Neural progenitor cell (in vitro differentiated cells): ENCODE measurements at regions not wholly inside any gene's neighbourhood (a gene's known extent, or its start where the extent isn't known, plus 50 kb on each side); places are given as distances from the start of the nearest gene placed in this dataset.

Experiments
- DNase-seq: peaks from one replicate; pipeline ENCODE4 v3.0.0-alpha.2; 2016; ENCODE audit warnings: low spot score
- H2AFZ ChIP-seq: fragments of 200-600 bp; sonication (generic); replicated peaks from 2 replicates; pipeline ENCODE4 v1.6.1; 2016; ENCODE audit warnings: antibody characterized with exemption
- H3F3A ChIP-seq: fragments of 200-600 bp; sonication (generic); 2 replicates; pipeline ENCODE4 v1.6.1; 2016; ENCODE audit warnings: antibody characterized with exemption, low read depth
- H3K27ac ChIP-seq: fragments of 200-600 bp; sonication (generic); 2 replicates; pipeline ENCODE4 v1.5.1; 2016; ENCODE audit warnings: mild to moderate bottlenecking
- H3K27me3 ChIP-seq: fragments of 200-600 bp; sonication (generic); 2 replicates; pipeline ENCODE4 v1.6.1; 2016; ENCODE audit warnings: mild to moderate bottlenecking, moderate library complexity
- H3K36me3 ChIP-seq: fragments of 200-600 bp; sonication (generic); 2 replicates; pipeline ENCODE4 v1.5.1; 2016
- H3K4me1 ChIP-seq: fragments of 200-600 bp; sonication (generic); 2 replicates; pipeline ENCODE4 v1.6.1; 2016; ENCODE audit warnings: mixed run types
- H3K4me2 ChIP-seq: fragments of 200-600 bp; sonication (generic); 2 replicates; pipeline ENCODE4 v1.6.1; 2016
- H3K4me3 ChIP-seq: fragments of 200-600 bp; sonication (generic); 2 replicates; pipeline ENCODE4 v1.5.1; 2016
- H3K79me2 ChIP-seq: fragments of 200-600 bp; sonication (generic); 2 replicates; pipeline ENCODE4 v1.6.1; 2016; ENCODE audit warnings: low read depth
- H3K9ac ChIP-seq: fragments of 200-600 bp; sonication (generic); 2 replicates; pipeline ENCODE4 v1.6.1; 2016
- H3K9me3 ChIP-seq: fragments of 200-600 bp; sonication (generic); 2 replicates; pipeline ENCODE4 v1.5.1; 2016; ENCODE audit warnings: low read depth
- H4K20me1 ChIP-seq: fragments of 200-600 bp; sonication (generic); 2 replicates; pipeline ENCODE4 v1.6.1; 2016; ENCODE audit warnings: low read depth
- H3K27ac Mint-ChIP-seq: 3 replicates; pipeline ENCODE4 v1.8.0; 2021; ENCODE audit warnings: mixed read lengths
- H3K27me3 Mint-ChIP-seq: 2 replicates; pipeline ENCODE4 v1.8.0; 2022; ENCODE audit warnings: low read depth, mild to moderate bottlenecking, inconsistent platforms, moderate library complexity, mixed read lengths; ENCODE audit not compliant: insufficient read depth
- H3K36me3 Mint-ChIP-seq: 3 replicates; pipeline ENCODE4 v1.8.0; 2021; ENCODE audit warnings: mixed read lengths
- H3K4me1 Mint-ChIP-seq: 3 replicates; pipeline ENCODE4 v1.8.0; 2021; ENCODE audit warnings: mixed read lengths
- H3K4me3 Mint-ChIP-seq: 3 replicates; pipeline ENCODE4 v1.8.0; 2021; ENCODE audit warnings: mild to moderate bottlenecking, moderate library complexity, mixed read lengths
- H3K9me3 Mint-ChIP-seq: 3 replicates; pipeline ENCODE4 v1.8.0; 2020; ENCODE audit warnings: mixed read lengths
- EZH2 ChIP-seq: fragments of 200-600 bp; sonication (generic); IDR thresholded peaks from 2 replicates; pipeline ENCODE4 v1.6.1; 2017; ENCODE audit warnings: antibody characterized with exemption, mild to moderate bottlenecking, moderate library complexity
- EZH2phosphoT487 ChIP-seq: fragments of 200-600 bp; sonication (generic); IDR thresholded peaks from 2 replicates; pipeline ENCODE4 v1.6.1; 2017; ENCODE audit warnings: antibody characterized with exemption
- TF ChIP-seq, protein P1 (sequence below): fragments of 200-600 bp; sonication (generic); IDR thresholded peaks from 2 replicates; pipeline ENCODE4 v1.5.1; 2017; ENCODE audit warnings: antibody characterized with exemption, mild to moderate bottlenecking

DNA sequence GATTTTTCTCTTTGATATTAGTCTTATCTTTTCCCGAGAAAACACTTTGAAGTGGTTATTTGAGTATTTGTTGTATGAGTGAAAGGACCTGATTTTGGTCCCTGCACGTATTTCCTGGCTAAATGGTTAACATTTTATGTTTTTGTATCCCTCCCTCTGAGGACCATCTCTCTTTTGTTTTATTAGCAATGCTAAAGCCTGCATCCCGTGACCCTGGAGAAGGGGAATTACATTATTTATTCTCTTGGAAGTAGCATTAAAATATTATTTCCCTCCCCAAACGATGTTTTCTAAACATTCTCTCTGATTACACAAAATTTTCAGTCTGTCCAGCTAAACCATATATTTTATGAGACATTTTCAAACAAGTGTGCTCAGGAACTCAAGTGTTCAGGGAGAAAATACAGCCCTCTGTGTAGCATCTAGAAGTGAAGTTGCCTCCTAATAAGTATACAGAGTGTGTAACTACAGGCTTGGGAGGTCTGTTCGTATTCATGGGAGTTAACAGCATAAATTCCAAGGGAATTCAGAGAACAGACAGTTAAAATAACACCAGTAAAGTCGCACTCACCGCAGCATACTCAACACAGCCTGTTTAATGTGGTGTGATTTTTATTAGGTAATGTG, 163.8 kb upstream of the NPVF start:
- Histone ChIP-seq H3K4me1 (peaks cover 3% of the 10 kb centered on the region), H3F3A (no peaks in the 10 kb centered on the region), H3K4me3 (no peak overlapping the region), H2AFZ (peak overlapping the region; percentile 92), H3K9ac (no peak overlapping the region), H3K27me3 (no peaks in the 10 kb centered on the region), H3K4me2 (no peak overlapping the region), H3K36me3 (no peaks in the 10 kb centered on the region), H4K20me1 (no peaks in the 10 kb centered on the region), H3K79me2 (no peaks in the 10 kb centered on the region), H3K27ac (no peak overlapping the region), H3K9me3 (no peaks in the 10 kb centered on the region)
- Mint-ChIP-seq H3K4me3 (no peak overlapping the region), H3K27ac (no peak overlapping the region), H3K36me3 (no peaks in the 10 kb centered on the region), H3K27me3 (peaks cover 2% of the 10 kb centered on the region), H3K9me3 (no peaks in the 10 kb centered on the region), H3K4me1 (peaks cover 18% of the 10 kb centered on the region)
- DNase-seq: no peak
- TF ChIP-seq EZH2 (no peak), EZH2phosphoT487 (no peak)
- TF ChIP-seq, protein P1, sequence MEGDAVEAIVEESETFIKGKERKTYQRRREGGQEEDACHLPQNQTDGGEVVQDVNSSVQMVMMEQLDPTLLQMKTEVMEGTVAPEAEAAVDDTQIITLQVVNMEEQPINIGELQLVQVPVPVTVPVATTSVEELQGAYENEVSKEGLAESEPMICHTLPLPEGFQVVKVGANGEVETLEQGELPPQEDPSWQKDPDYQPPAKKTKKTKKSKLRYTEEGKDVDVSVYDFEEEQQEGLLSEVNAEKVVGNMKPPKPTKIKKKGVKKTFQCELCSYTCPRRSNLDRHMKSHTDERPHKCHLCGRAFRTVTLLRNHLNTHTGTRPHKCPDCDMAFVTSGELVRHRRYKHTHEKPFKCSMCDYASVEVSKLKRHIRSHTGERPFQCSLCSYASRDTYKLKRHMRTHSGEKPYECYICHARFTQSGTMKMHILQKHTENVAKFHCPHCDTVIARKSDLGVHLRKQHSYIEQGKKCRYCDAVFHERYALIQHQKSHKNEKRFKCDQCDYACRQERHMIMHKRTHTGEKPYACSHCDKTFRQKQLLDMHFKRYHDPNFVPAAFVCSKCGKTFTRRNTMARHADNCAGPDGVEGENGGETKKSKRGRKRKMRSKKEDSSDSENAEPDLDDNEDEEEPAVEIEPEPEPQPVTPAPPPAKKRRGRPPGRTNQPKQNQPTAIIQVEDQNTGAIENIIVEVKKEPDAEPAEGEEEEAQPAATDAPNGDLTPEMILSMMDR: no peak

DNA sequence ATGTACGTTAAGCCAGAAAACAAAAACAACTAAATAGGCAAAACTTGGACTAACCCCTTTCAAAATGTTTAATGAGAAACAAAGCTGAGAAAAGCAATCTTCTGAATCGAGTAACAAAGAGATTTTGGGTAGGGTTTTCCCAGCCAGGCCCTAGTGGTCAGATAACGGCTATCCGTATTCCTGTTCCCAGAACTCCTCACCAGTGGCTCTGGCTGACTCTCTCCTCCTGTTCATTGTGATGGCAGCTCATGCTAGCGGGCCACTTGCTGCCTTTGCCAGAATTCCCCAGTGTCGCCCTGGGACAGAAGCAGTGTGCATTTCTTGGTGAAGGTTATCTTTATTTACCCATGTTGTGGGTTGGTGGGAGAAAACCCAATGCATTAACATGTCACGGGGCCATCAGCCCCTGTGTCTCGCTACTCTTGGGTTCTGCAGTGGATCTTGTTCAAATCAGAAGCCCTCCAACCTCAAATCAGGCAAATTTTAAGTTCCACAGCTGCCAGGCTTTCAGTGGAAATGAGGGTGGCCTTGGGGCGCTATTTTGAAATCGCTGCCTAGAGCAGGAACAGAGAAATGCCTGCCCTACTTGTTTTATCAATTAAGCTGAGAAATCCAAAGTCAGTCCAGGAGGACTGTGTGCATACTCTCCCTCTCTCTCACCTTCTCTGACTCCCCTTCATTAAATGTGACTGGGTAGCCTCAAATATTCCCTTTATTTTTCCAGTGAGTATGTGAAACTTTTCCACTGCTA, 164.5 kb upstream of the NPVF start:
- H3K4me3 Mint-ChIP-seq: no peak overlapping the region
- Histone ChIP-seq H3K27me3 (no peaks in the 10 kb centered on the region), H4K20me1 (no peaks in the 10 kb centered on the region), H3K9ac (no peak overlapping the region), H3F3A (no peaks in the 10 kb centered on the region), H3K4me1 (peaks cover 3% of the 10 kb centered on the region), H3K79me2 (no peaks in the 10 kb centered on the region), H2AFZ (peak overlapping the region; percentile 92), H3K27ac (no peak overlapping the region), H3K9me3 (no peaks in the 10 kb centered on the region), H3K36me3 (no peaks in the 10 kb centered on the region), H3K4me3 (no peak overlapping the region), H3K4me2 (no peak overlapping the region)
- peaks cover 18% of the 10 kb centered on the region for H3K4me1 Mint-ChIP-seq
- TF ChIP-seq EZH2phosphoT487 (no peak), EZH2 (no peak)
- TF ChIP-seq, protein P1: peak; percentile 27
- H3K9me3 Mint-ChIP-seq: no peaks in the 10 kb centered on the region
- DNase-seq: peak; percentile 33
- no peaks in the 10 kb centered on the region for H3K36me3 Mint-ChIP-seq
- peak overlapping the region; percentile 46 for H3K27ac Mint-ChIP-seq
- peaks cover 2% of the 10 kb centered on the region for H3K27me3 Mint-ChIP-seq

DNA sequence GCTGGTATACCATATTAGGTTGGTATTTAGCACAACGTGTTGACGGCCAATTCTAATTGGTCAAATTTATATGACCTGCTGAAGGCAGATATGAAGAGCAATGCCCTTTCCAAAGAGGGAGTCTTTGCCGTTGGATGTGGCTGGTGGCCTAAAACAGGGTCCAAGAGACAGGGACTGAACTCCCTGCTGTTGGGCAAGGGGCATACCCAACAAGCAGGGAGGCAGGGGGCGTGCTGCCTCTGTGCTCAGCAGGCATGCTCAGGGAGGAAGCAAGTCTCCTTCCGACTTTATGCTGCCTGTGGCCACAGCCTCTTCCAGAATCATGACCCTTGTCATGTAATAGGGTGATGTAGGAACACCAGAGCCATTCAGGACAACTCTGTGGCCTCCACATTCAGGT, 167.7 kb upstream of the NPVF start:
- Mint-ChIP-seq H3K9me3 (no peaks in the 10 kb centered on the region), H3K4me1 (peaks cover 21% of the 10 kb centered on the region), H3K4me3 (no peak overlapping the region), H3K27ac (no peak overlapping the region), H3K36me3 (no peaks in the 10 kb centered on the region), H3K27me3 (peaks cover 2% of the 10 kb centered on the region)
- no peaks in the 10 kb centered on the region for H3K9me3 ChIP-seq
- TF ChIP-seq EZH2 (no peak), EZH2phosphoT487 (no peak)
- TF ChIP-seq, protein P1: no peak
- no peaks in the 10 kb centered on the region for H3K79me2 ChIP-seq
- no peaks in the 10 kb centered on the region for H4K20me1 ChIP-seq
- peak overlapping the region; percentile 26 for H2AFZ ChIP-seq
- no peaks in the 10 kb centered on the region for H3K36me3 ChIP-seq
- no peaks in the 10 kb centered on the region for H3K27me3 ChIP-seq
- no peak overlapping the region for H3K4me3 ChIP-seq
- H3K27ac ChIP-seq: no peak overlapping the region
- no peak overlapping the region for H3K4me2 ChIP-seq
- DNase-seq: no peak
- H3K4me1 ChIP-seq: peaks cover 3% of the 10 kb centered on the region
- no peak overlapping the region for H3K9ac ChIP-seq
- H3F3A ChIP-seq: no peaks in the 10 kb centered on the region
